LHCN-M2 (cell line): ENCODE measurements at regions not wholly inside any gene's neighbourhood (a gene's known extent, or its start where the extent isn't known, plus 50 kb on each side); places are given as distances from the start of the nearest gene placed in this dataset.
A peak's percentile ranks its signal among the peaks of the same experiment; 100 is the strongest.
"Not testable (repeated sequence)": the region's sequence is repeated elsewhere in the genome, so short reads cannot be mapped to it uniquely, and the experiment has no call there.

Experiments used
- DNase-seq: peaks from one replicate; pipeline ENCODE4 v3.0.0-alpha.2; 2012; ENCODE audit warnings: low read depth

- DNase-seq = not testable (repeated sequence)
These were observed 50.6 kb upstream of the ZNG1B start for GRCh38 chr2:113386780-113387433.

GRCh38 chr2:113379621-113380020 is 57.9 kb upstream of the ZNG1B start:
- DNase-seq = peak; percentile 83

- DNase-seq = no peak
These were observed 60.5 kb upstream of the ZNG1B start for GRCh38 chr2:113376913-113377445.

GRCh38 chr2:113376253-113376912 is 61.1 kb upstream of the ZNG1B start:
- DNase-seq = peak; percentile 26

- DNase-seq = not testable (repeated sequence)
These were observed 62.6 kb upstream of the ZNG1B start for GRCh38 chr2:113374857-113375256.

GRCh38 chr2:113372258-113372834 is 65.1 kb upstream of the ZNG1B start:
- DNase-seq = not testable (repeated sequence)

- DNase-seq = peak; percentile 79
These were observed 66.9 kb upstream of the ZNG1B start for GRCh38 chr2:113370478-113371091.

GRCh38 chr2:113370030-113370429 is 67.5 kb upstream of the ZNG1B start:
- no peak for DNase-seq

- DNase-seq = not testable (repeated sequence)
These were observed 68.9 kb upstream of the ZNG1B start for GRCh38 chr2:113368581-113368980.

- DNase-seq = not testable (repeated sequence)
These were observed 70.7 kb upstream of the ZNG1B start for GRCh38 chr2:113366821-113367220.

- not testable (repeated sequence) for DNase-seq
These were observed 71.7 kb upstream of the ZNG1B start for GRCh38 chr2:113365791-113366190.

- DNase-seq = not testable (repeated sequence)
These were observed 72.2 kb upstream of the ZNG1B start for GRCh38 chr2:113365290-113365689.

- no peak for DNase-seq
These were observed 76.4 kb upstream of the ZNG1B start for GRCh38 chr2:113361051-113361450.

- DNase-seq = no peak
These were observed 78.3 kb upstream of the PAX8 start for GRCh38 chr2:113357071-113357470.

GRCh38 chr2:113356284-113356683 is 77.6 kb upstream of the PAX8 start:
- not testable (repeated sequence) for DNase-seq

GRCh38 chr2:113355339-113356015 is 76.8 kb upstream of the PAX8 start:
- not testable (repeated sequence) for DNase-seq

GRCh38 chr2:113351375-113352355 is 72.9 kb upstream of the PAX8 start:
- DNase-seq = peak; percentile 42

GRCh38 chr2:113343800-113344199 is 65.1 kb upstream of the PAX8 start:
- not testable (repeated sequence) for DNase-seq

- DNase-seq = no peak
These were observed 63.9 kb upstream of the PAX8 start for GRCh38 chr2:113342650-113343049.

- DNase-seq = not testable (repeated sequence)
These were observed 63.1 kb upstream of the PAX8 start for GRCh38 chr2:113341870-113342253.
